Fibroblast of peridontal ligament (primary cell): ENCODE measurements at regions not wholly inside any gene's neighbourhood (a gene's known extent, or its start where the extent isn't known, plus 50 kb on each side); places are given as distances from the start of the nearest gene placed in this dataset.

ENCODE experiments used
- DNase-seq: peaks from one replicate; pipeline ENCODE4 v3.0.0-alpha.2; 2010; ENCODE audit errors: extremely low read depth

DNA sequence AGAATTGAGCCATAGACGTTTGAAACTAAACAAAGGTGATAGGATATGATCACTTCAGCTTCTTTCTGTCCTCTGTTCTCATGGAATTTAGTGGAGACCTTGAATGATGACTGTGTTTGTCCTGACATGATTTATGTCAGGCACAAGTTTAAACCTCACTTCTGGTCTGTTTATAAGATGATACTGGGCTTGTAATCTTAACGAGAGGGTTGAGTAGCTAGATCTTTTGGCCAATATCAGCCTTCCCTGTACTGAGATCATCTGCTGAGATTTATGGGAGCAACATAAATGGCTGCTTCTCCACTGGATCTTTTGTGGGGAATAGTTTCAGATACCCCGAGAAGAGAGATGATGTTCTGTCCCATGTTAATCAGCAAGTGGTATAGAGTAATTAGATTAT is 121.8 kb upstream of the OBI1 start:
- DNase-seq = no peak

- no peak for DNase-seq
Measured at GRCh38 chr13:78779608-78780007, 120.7 kb upstream of the OBI1 start.

DNA sequence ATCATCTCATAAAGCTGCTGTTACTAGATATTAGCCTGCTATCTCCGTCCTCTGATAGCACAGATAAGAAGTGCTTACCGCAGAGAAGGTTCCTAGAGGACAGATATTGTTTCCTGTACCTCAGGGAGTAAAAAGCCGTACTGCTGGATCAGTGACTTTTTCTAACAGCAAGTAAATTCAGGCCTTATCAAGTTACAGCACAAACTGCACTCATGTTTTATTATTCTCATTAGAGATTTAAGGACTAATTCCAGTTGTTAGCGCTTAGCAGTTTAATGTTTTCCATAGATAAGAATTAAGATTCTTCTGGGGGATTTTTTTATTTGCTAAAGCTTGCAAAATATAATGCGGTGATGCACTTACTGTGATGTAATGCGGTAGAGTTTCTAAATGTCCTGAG is 119.0 kb upstream of the OBI1 start:
- no peak for DNase-seq

- DNase-seq = no peak
Measured at GRCh38 chr13:78777396-78777795, 118.4 kb upstream of the OBI1 start.

DNA sequence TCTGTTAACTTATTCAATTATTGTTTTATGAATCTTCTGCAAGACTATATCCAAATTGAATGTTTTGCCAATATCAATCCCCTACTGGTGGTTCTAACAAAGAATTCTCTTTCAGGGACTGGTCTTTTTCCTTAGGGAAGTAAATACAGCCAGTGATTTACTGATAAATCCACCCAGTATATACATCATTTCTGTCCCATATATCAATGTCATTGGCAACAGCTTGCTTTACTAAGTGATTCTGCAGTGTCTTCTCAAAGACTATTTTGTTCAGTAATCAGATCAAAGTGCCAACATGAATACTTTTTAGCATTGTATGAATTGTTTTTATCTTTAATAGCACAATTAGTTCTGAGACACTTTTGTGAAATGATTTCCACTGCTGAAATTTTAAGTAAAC is 114.0 kb upstream of the OBI1 start:
- no peak for DNase-seq

DNA sequence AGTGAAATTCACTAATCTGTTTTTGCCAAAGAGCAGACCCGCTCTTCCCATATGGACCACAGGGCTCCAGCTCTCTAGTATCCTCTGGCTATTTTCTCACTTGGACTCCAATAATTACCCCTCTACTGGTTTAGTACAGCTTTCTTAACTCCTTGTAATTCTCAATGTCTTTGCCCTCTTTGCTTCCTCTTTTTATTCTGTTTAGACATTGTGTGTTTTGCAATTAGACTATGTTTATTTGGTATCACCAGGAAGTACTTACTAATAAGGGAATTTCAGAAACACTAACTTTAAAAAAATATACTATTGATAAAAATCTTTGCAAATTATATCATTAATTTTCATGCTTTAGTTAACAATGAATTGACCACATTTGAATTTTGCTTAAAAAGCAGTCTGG is 111.6 kb upstream of the OBI1 start:
- no peak for DNase-seq

DNA sequence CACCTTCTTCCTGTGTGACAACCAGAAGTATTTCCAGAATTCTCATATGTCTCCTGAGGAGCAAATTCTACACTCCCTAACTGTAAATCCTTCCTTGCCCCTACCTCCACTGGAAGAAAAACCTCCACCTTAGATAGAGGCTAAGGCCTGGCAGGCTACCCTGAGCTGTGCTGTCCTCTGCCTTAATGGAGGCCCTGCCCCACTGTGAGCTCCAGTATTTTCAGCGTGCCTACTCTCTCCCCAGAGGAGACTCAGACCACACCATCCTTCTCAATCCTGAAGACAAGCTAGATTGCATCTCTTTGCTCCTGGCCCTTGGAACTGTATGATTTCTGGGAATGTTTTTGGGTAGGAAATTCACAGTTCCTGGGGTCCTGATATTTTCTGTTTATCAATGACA is 110.0 kb upstream of the OBI1 start:
- no peak for DNase-seq

GRCh38 chr13:78764665-78765064 is 105.7 kb upstream of the OBI1 start:
- no peak for DNase-seq

DNA sequence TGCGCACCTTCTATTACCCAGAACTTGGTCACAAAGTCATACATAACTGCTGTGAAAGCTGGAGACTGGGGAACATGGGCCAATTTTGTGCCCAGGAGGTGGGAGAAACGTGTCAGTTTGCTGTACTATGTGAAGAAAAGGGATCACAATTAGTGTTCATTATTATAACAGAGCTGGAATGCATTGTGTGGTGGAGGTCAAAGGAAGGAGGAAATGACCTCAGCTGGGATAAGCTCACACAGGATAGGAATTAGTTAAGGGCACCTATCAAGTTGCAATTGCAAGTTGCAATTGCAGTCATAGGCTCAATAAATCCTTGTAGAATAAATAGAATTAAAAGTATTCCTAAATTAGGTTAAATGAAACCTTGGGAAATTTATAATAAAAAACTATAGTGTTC is 103.9 kb upstream of the OBI1 start:
- no peak for DNase-seq

DNA sequence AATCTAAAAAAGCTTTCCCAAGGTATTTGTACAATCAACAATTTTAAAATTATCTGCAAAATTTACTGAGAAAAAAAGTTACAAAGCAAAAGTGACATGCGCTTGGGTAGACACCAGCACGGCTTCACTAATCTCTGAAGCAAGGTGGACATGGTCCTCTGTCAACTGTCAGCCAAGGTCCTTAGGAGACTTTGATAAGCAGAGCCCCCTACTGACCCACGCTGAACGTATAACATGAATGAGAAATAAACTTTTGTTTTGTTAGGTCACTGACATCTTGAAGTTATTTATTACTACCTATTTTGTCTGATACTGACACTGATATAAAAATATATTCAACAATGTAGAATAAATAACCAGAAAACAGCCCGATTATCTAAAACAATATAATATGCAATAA is 100.7 kb upstream of the OBI1 start:
- DNase-seq = no peak

GRCh38 chr13:78758549-78758948 is 99.6 kb upstream of the OBI1 start:
- DNase-seq = no peak

DNA sequence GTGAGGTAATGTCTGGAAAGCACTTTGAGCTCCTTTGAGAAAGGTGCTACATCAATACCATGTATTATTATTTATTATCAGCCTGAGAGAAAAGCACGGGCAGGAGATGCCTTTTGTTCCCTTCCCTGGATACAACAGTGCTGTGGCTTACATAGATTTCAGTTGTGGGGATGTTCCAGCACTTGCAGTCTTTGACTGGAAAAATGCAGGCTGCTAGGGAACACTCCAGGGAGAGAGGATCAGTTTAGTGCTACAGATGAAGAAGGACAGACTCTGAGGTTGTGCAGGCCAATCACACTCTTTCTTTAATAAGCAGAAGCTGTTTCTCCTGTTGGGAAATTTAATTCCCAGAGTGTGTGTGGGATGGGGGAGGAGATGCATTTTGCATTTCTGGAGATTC is 94.5 kb upstream of the OBI1 start:
- DNase-seq = no peak

GRCh38 chr13:78750735-78751134 is 91.8 kb upstream of the OBI1 start:
- no peak for DNase-seq

GRCh38 chr13:78743973-78744372 is 85.0 kb upstream of the OBI1 start:
- no peak for DNase-seq

DNA sequence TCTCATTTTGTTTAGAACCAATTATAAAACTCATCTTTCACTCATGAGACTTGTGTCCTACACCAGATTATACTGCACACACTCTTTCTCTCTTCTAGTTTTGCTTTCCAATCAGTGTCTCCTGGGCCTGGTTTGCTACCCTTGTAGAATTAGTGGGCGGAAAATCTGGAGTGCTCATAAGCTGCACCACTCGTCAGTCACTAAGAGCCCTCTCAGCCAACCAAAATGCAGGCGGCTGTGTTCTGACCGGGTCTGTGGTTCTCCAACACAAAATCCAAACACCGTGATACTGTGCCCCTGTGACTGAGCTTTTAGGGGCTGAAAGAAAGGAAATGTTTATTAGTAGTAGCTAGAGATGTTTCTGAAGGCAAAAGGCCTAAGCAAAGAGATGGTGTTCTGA is 83.7 kb upstream of the OBI1 start:
- no peak for DNase-seq

DNA sequence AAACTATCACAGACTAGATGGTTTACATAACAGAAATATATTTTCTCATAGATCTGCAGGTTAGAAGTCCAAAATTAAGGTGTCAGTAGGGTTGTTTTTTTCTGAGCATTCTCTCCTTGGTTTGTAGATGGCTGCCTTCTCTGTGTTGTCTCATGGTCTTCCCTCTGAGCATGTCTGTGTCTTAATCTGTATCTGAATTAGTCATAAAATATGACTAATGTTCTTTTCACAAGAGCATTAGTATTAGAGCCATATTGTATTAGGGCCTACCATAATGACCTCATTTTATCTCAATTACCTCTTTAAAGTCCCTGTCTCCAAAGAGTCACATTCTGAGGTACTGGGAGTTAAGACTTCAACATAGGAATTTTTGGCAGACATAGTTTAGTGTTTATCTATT is 77.2 kb upstream of the OBI1 start:
- no peak for DNase-seq

DNA sequence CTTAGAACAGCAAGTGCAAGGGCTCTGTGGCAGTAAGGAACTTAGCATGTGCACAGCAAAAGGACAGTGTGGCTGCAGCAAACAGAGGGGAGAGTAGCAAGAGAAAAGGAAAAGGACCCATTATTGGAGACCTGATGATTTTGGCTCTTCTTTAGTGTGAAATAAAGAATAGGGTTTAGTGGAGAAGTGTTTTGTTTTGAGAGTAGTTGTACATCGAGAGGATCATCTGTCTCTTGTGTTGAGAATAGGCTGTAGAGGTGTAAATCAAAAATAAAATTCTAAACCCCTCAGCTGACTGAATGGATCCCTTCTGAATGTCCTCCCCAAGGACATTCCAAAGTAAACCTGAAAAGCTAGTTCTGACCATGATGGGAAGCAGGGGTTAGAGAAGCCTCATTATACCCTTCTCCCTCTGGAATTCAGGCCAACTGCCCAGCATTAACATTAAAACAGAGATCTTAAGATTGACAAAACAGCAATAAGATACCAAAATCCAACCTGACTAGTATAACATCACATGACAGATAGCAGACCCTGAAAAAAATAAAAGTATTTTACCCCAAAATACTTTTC is 73.6 kb upstream of the OBI1 start:
- DNase-seq = no peak

DNA sequence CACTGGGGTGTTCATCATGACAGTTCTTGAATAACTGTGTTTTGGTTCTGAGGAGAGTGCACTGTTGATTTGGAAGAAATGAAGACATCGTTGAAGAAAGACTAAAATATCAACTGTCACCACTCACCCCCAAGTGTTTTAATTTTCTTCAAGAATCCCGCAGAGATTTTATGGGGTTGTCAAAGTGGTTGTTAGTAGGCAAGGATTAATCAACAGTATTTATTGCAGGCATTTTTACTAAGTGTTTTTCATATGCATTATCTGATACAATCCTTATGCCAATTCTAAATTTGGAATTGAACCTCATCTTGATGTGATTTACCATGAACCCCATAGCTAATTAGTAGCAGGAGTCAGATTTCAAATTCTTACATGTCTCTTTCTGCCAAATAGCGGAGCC is 63.7 kb upstream of the OBI1 start:
- no peak for DNase-seq

DNA sequence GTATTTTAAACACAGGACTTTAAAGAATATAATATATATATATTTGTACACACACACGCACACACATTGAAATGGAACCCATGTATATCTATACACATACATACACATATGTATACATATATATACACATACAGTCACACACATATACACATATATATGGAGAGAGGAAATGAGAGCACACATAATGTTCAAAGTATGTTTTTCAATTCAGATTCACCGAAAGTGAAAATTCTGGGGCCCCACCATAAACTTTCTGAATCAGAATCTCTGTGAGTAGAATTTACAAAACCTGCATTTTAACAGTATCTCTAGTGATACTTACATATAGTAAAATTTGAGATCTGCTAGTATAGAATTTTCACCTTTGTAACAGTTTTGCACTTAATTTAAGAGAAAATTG is 60.4 kb upstream of the OBI1 start:
- no peak for DNase-seq

DNA sequence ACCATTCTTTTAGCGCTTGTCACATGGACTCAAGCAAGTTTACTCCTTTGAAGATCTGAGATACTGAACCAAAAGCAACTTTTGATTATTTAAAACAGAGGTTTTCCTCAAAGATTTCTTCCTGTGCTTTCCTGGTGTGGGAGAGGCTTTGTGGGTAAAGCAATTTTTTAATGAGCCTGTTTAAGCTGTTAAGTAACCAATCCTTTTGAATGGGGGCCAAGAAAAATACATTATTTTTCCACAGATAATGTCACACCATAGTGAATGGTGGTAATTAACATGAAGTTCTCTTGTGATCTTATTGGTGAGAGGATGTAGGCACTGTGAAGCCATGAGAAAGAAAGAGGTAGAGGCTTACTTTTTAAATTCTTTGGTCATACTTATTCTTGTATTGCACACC is 55.8 kb upstream of the OBI1 start:
- no peak for DNase-seq

DNA sequence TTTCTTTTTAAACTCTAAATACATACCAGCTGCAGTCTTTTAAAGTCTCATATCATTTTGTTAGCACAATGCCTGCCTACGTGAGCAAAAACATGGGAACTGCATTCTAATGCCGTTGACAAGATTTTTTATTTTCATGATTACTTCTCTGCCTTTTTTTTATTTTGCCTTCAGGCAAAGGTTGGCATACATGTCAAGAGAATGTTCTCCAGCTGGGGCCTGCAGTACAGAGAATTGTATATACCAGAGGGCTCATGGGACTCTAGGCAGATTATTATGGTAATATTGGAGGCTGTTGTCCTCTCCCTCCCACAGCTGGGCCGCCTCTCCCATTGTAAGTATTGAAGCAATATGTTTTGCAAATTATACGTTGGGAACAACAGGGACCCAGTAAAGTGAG is 53.9 kb upstream of the OBI1 start:
- DNase-seq = no peak

DNA sequence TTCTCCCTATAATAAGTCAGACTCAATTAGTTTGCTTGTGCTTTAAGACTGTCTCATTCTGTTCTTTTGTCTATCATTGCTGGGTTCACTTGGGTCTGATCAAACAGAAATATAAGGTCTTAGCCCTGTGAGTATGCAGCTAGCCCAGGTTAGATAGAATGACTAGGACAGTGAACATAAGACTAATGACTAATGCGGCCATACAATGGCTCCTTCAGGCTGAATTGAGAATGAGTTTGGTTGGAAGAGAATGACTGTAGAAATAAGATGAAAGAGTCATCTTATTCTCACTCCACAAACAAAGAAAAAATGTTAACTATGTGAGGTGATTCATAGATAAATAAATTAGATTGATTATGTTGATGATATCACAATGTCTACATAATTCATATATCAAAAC is 50.1 kb upstream of the OBI1 start:
- DNase-seq = no peak
